Esophagus (tissue), 2 donors: ENCODE measurements at regions not wholly inside any gene's neighbourhood (a gene's known extent, or its start where the extent isn't known, plus 50 kb on each side); places are given as distances from the start of the nearest gene placed in this dataset.

ENCODE experiments used
- H3K27ac ChIP-seq, 2 donors: one replicate each; pipeline ENCODE4 v1.5.1; 2013; ENCODE audit warnings: low read depth in 2 of 2, mild to moderate bottlenecking in 2 of 2, inconsistent platforms in 1 of 2, low read length in 1 of 2, moderate library complexity in 1 of 2
- H3K27me3 ChIP-seq, 2 donors: one replicate each; pipeline ENCODE4 v1.6.1; 2013; ENCODE audit warnings: low read length in 2 of 2, control low read depth in 1 of 2, mild to moderate bottlenecking in 1 of 2; ENCODE audit not compliant: insufficient read depth in 2 of 2, control insufficient read depth in 1 of 2
- H3K36me3 ChIP-seq, 2 donors: one replicate each; pipeline ENCODE4 v1.6.1; 2013; ENCODE audit warnings: low read length in 1 of 2; ENCODE audit not compliant: control insufficient read depth in 2 of 2, insufficient read depth in 2 of 2
- H3K4me1 ChIP-seq, 2 donors: one replicate each; pipeline ENCODE4 v1.6.1; 2013; ENCODE audit warnings: low read length in 1 of 2; ENCODE audit not compliant: control insufficient read depth in 2 of 2, insufficient read depth in 2 of 2
- H3K4me3 ChIP-seq, 2 donors: one replicate each; pipeline ENCODE4 v1.5.1; 2013; ENCODE audit warnings: low read length in 2 of 2, mild to moderate bottlenecking in 2 of 2, low read depth in 1 of 2, moderate library complexity in 1 of 2
- H3K9me3 ChIP-seq, 2 donors: one replicate each; pipeline ENCODE4 v1.6.1; 2013; ENCODE audit warnings: mild to moderate bottlenecking in 2 of 2, low read depth in 1 of 2, low read length in 1 of 2, moderate library complexity in 1 of 2; ENCODE audit not compliant: control insufficient read depth in 2 of 2, insufficient read depth in 1 of 2
- WGBS, 2 donors: extraction: QIAGEN DNeasy Blood & Tissue Kit; methylation state at CpG; one replicate each; pipeline ENCODE4 v1.1.7; 2013; 5-methylcytosine and 5-hydroxymethylcytosine counted together
- donor health status: healthy with polysubstance abuse.
- donor health status: Bipolar disorder and iron deficiency.

DNA sequence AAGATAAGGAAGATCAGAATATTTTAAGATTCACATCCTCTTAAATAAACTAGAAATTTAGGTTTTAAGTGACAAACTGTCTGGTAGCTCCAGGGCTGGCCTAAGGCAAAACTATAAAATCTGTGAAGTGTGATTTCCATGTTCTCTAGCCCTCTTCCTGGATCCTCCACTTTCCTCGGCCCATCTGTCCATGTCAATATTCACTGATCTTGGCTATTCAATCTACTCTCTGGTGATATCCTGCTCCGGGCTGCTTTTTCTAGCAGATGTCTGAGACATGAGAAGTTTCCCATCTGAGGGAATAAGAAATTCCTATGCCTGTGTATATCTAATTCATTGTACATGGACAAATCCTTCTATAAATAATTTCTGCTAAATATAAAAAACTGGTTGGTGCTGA lies 500.4 kb downstream of the GALC start:
- Histone ChIP-seq H3K9me3 (no peaks in the 10 kb centered on the region), H3K27ac (no peak overlapping the region), H3K36me3 (no peaks in the 10 kb centered on the region), H3K27me3 (no peaks in the 10 kb centered on the region), H3K4me1 (no peaks in the 10 kb centered on the region), H3K4me3 (no peak overlapping the region)
- 65 to 75% methylated on average over 2 of the region's 2 CpGs for WGBS, 2 donors

DNA sequence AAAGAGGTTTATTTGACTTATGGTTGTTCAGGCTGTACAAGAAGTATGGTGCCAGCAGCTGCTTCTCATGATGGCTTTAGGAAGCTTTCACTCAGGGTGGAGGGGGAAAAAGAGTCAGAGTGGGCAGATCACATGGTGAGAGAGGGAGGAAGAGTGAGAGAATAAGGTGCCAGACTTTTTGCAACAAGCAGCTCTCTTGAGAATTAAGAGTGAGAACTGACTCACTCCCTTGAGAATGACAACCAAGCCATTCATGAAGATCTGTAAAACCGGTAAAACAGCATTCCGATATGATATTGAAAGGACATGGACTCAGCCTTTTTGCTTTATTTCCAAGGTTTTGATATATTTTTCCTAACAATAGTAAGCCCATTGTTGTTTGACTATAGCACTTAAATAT lies 501.2 kb downstream of the GALC start:
- no peaks in the 10 kb centered on the region for H3K4me1 ChIP-seq
- WGBS, 2 donors = 67 to 68% methylated on average over 2 of the region's 2 CpGs
- no peak overlapping the region for H3K4me3 ChIP-seq
- H3K36me3 ChIP-seq = no peaks in the 10 kb centered on the region
- no peaks in the 10 kb centered on the region for H3K27me3 ChIP-seq
- no peak overlapping the region for H3K27ac ChIP-seq
- H3K9me3 ChIP-seq = no peaks in the 10 kb centered on the region

GRCh38 chr14:87489196-87489819 lies 503.7 kb downstream of the GALC start:
- Histone ChIP-seq H3K4me1 (no peaks in the 10 kb centered on the region), H3K36me3 (no peaks in the 10 kb centered on the region), H3K9me3 (no peaks in the 10 kb centered on the region), H3K27ac (no peak overlapping the region), H3K4me3 (no peak overlapping the region), H3K27me3 (no peaks in the 10 kb centered on the region)
- 57% methylated on average over 2 of the region's 2 CpGs for WGBS, 2 donors

- Histone ChIP-seq H3K27ac (no peak overlapping the region), H3K4me1 (no peaks in the 10 kb centered on the region), H3K36me3 (no peaks in the 10 kb centered on the region), H3K27me3 (no peaks in the 10 kb centered on the region), H3K9me3 (no peaks in the 10 kb centered on the region), H3K4me3 (no peak overlapping the region)
- 77 to 81% methylated on average over 8 of the region's 8 CpGs for WGBS, 2 donors
These were observed 509.4 kb downstream of the GALC start for GRCh38 chr14:87483271-87484260.

DNA sequence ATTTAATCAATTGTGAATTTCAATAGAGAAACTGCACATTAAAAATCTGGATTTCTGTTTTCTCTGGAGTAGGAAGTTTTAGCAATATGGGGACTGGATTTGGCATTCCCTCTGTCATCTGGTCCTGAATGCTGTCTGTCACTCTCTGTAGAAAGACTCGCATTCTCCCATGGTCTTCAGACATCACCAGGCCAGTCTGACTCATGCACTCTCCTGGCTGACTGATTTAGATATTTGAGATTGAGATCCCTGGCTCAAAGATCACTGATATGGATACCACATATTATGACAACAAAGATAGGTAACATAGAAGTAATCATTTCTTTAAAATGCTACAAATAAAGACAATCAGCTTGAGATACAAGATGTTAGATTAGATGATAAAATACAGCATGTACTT lies 524.5 kb downstream of the GALC start:
- 79 to 85% methylated on average over 1 of the region's 1 CpG for WGBS, 2 donors
- H3K27ac ChIP-seq = no peak overlapping the region
- H3K4me1 ChIP-seq = no peaks in the 10 kb centered on the region
- peaks cover 0 to 4% of the 10 kb centered on the region in 2 donors for H3K9me3 ChIP-seq
- H3K4me3 ChIP-seq = no peak overlapping the region
- H3K36me3 ChIP-seq = no peaks in the 10 kb centered on the region
- no peaks in the 10 kb centered on the region for H3K27me3 ChIP-seq

DNA sequence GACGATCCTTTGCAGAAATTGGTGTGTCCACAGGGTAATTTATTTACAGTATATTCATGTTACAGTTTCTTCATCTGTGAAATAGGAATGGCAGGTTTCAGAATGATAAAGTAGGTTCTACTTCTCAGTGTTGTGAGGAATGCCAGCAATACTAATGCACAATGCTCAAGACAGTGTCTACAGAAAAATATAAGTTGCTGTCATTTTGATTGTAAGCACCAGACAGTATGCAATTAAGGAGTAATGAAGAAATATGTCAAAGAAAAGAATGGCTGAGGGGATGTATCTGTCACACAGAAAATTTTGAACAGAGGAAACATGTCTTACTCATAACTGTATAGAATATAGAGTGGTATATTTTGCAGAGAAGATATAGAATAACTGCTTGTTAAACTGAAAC lies 525.4 kb downstream of the GALC start:
- WGBS, 2 donors = 76 to 84% methylated on average over 1 of the region's 1 CpG
- Histone ChIP-seq H3K27ac (no peak overlapping the region), H3K36me3 (no peaks in the 10 kb centered on the region), H3K9me3 (peaks cover 0 to 4% of the 10 kb centered on the region in 2 donors), H3K27me3 (no peaks in the 10 kb centered on the region), H3K4me1 (no peaks in the 10 kb centered on the region), H3K4me3 (no peak overlapping the region)

- 54 to 60% methylated on average over 4 of the region's 4 CpGs for WGBS, 2 donors
- H3K9me3 ChIP-seq = no peaks in the 10 kb centered on the region
- H3K4me3 ChIP-seq = no peak overlapping the region
- no peaks in the 10 kb centered on the region for H3K4me1 ChIP-seq
- no peaks in the 10 kb centered on the region for H3K36me3 ChIP-seq
- no peaks in the 10 kb centered on the region for H3K27me3 ChIP-seq
- no peak overlapping the region for H3K27ac ChIP-seq
These were observed 527.2 kb downstream of the GALC start for GRCh38 chr14:87465770-87466169.

DNA sequence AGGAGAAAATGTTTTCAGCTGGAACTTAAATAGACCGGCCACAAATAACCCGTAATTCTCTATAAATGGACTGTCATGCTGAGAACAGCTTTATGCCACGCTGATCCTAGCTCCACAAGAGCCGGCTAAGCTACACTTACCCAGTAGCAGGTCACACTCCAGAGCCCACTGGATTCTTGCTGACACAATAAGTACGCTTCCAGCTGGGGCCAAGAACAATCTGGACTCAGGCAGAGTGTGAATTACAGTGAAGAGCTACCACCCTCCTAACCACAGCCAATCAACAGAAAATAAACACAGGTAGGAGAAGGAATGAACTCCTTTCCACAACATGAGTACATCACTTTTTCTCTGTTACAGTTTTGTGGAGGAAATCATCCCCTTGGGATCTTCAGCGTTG lies 531.3 kb downstream of the GALC start:
- H3K9me3 ChIP-seq = no peaks in the 10 kb centered on the region
- 88 to 90% methylated on average over 6 of the region's 6 CpGs for WGBS, 2 donors
- H3K4me1 ChIP-seq = no peaks in the 10 kb centered on the region
- no peak overlapping the region for H3K4me3 ChIP-seq
- H3K36me3 ChIP-seq = no peaks in the 10 kb centered on the region
- H3K27ac ChIP-seq = no peak overlapping the region
- H3K27me3 ChIP-seq = no peaks in the 10 kb centered on the region

DNA sequence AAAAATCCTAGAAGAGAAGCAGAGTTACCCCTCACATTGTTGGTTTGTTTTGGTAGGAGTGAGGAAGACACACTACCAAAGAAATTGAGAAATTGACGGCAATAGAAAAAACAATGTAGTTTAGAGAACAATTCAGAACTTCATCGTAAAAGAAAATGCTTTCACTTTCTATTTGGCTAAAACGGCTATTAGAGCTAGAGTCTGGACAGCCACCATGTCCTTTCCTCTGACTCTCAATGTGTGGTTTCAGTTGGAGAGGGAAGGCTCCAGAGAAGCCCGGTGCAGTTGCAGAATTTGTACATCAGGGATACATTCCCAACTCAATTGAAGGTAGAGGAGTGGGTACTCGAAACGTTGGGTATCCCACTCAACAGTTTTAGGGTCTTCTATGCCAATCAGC lies 535.3 kb downstream of the GALC start:
- no peaks in the 10 kb centered on the region for H3K4me1 ChIP-seq
- H3K27me3 ChIP-seq = no peaks in the 10 kb centered on the region
- no peak overlapping the region for H3K4me3 ChIP-seq
- WGBS, 2 donors = 64 to 73% methylated on average over 6 of the region's 6 CpGs
- no peak overlapping the region for H3K27ac ChIP-seq
- peaks cover 0 to 3% of the 10 kb centered on the region in 2 donors for H3K9me3 ChIP-seq
- no peaks in the 10 kb centered on the region for H3K36me3 ChIP-seq
